ENCODE measurements at regions not wholly inside any gene's neighbourhood (a gene's known extent, or its start where the extent isn't known, plus 50 kb on each side); places are given as distances from the start of the nearest gene placed in this dataset.

DNA sequence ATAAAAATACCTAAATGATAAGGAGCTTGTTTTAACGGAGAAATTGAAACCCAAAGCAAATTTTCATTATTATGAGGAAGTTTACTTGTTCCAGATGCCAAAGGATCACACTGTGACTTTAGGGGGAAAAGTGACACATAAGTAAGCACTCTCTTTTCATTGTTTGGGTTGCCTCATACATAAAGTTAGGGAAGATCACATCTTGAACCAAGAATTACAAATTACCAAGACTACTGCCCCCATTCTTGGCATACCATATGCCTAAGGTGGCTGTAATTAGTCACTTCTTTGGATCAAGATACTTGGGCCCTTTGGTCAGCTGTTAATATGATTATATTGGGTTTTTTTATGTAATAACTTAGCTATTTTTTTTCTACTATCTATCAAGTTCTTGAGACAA, 269.0 kb downstream of the COL12A1 start:
- no peak overlapping the region for H3K4me2 ChIP-seq (ENCODE audit: low read length)
- no peaks in the 10 kb centered on the region for H4K20me1 ChIP-seq (ENCODE audit: control insufficient read depth, insufficient read depth, low read depth, low read length)
- H3K27me3 ChIP-seq (ENCODE audit: control insufficient read depth, low read length), result no peaks in the 10 kb centered on the region
- no peaks in the 10 kb centered on the region for H3F3A ChIP-seq (ENCODE audit: control insufficient read depth, insufficient read depth)
- H3K9me3 ChIP-seq (ENCODE audit: control insufficient read depth, insufficient read depth, low read length), result no peaks in the 10 kb centered on the region
- H3K4me3 ChIP-seq (ENCODE audit: low read length), result no peak overlapping the region
- no peaks in the 10 kb centered on the region for H3K9me2 ChIP-seq (replicated peaks; ENCODE audit: control insufficient read depth, low read length)
- no peak for TF ChIP-seq EZH2phosphoT487 (IDR thresholded peaks at IDR 0.05; ENCODE audit: borderline replicate concordance, low read length)
- TF ChIP-seq, protein P1, sequence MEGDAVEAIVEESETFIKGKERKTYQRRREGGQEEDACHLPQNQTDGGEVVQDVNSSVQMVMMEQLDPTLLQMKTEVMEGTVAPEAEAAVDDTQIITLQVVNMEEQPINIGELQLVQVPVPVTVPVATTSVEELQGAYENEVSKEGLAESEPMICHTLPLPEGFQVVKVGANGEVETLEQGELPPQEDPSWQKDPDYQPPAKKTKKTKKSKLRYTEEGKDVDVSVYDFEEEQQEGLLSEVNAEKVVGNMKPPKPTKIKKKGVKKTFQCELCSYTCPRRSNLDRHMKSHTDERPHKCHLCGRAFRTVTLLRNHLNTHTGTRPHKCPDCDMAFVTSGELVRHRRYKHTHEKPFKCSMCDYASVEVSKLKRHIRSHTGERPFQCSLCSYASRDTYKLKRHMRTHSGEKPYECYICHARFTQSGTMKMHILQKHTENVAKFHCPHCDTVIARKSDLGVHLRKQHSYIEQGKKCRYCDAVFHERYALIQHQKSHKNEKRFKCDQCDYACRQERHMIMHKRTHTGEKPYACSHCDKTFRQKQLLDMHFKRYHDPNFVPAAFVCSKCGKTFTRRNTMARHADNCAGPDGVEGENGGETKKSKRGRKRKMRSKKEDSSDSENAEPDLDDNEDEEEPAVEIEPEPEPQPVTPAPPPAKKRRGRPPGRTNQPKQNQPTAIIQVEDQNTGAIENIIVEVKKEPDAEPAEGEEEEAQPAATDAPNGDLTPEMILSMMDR (IDR thresholded peaks at IDR 0.05; ENCODE audit: low read depth, low read length, poor library complexity, severe bottlenecking), result no peak
- no peak overlapping the region for H3K27ac ChIP-seq (ENCODE audit: low read depth, low read length)
- H3K79me2 ChIP-seq (ENCODE audit: control insufficient read depth, low read length), result no peaks in the 10 kb centered on the region
- H3K4me1 ChIP-seq (ENCODE audit: control insufficient read depth, low read length), result no peaks in the 10 kb centered on the region
- no peaks in the 10 kb centered on the region for H3K36me3 ChIP-seq (ENCODE audit: control insufficient read depth, low read length)

DNA sequence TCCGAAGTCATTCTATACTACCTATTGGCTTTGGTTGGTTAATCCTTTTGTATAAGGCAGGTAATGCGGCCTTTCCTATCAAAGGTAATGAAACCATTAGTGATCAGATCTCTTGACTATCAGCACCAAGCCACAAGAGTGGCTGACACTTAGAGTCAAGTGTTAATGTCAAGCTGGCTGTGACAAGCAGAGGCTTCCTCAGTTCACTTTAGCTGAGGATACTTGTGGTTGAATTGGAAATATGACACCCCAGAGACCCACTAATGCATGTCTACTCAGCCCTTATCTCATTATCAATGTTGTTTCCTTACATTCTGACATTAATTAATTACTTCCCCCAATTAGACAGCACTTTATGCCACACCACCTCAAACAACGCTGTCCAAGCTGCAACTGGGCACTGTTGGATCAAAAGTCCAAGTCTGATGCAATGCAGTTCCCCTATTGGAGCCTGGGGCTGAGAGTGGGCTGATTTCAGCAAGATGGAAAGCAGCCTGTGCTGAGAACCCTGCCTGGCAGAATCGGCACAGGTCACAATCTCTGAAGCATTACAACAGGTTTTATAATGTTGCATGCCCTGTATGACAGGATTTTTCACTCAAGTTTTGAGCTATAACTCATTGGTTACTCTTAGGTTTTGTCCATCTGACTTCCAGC, 273.5 kb downstream of the COL12A1 start:
- Histone ChIP-seq H3K4me2 (ENCODE audit: low read length) (no peak overlapping the region), H4K20me1 (ENCODE audit: control insufficient read depth, insufficient read depth, low read depth, low read length) (no peaks in the 10 kb centered on the region), H3K4me1 (ENCODE audit: control insufficient read depth, low read length) (no peaks in the 10 kb centered on the region), H3K4me3 (ENCODE audit: low read length) (no peak overlapping the region), H3K27me3 (ENCODE audit: control insufficient read depth, low read length) (no peaks in the 10 kb centered on the region), H3K36me3 (ENCODE audit: control insufficient read depth, low read length) (no peaks in the 10 kb centered on the region), H3F3A (ENCODE audit: control insufficient read depth, insufficient read depth) (no peaks in the 10 kb centered on the region), H3K27ac (ENCODE audit: low read depth, low read length) (no peak overlapping the region), H3K9me3 (ENCODE audit: control insufficient read depth, insufficient read depth, low read length) (no peaks in the 10 kb centered on the region), H3K79me2 (ENCODE audit: control insufficient read depth, low read length) (no peaks in the 10 kb centered on the region), H3K9me2 (replicated peaks; ENCODE audit: control insufficient read depth, low read length) (no peaks in the 10 kb centered on the region)
- TF ChIP-seq, protein P1 (IDR thresholded peaks at IDR 0.05; ENCODE audit: low read depth, low read length, poor library complexity, severe bottlenecking), result no peak
- TF ChIP-seq EZH2phosphoT487 (IDR thresholded peaks at IDR 0.05; ENCODE audit: borderline replicate concordance, low read length), result no peak

GRCh38 chr6:74931558-74931957, 274.3 kb downstream of the COL12A1 start:
- Histone ChIP-seq H3F3A (ENCODE audit: control insufficient read depth, insufficient read depth) (no peaks in the 10 kb centered on the region), H3K9me3 (ENCODE audit: control insufficient read depth, insufficient read depth, low read length) (no peaks in the 10 kb centered on the region), H3K27me3 (ENCODE audit: control insufficient read depth, low read length) (no peaks in the 10 kb centered on the region), H3K9me2 (replicated peaks; ENCODE audit: control insufficient read depth, low read length) (no peaks in the 10 kb centered on the region), H4K20me1 (ENCODE audit: control insufficient read depth, insufficient read depth, low read depth, low read length) (no peaks in the 10 kb centered on the region), H3K4me3 (ENCODE audit: low read length) (no peak overlapping the region), H3K4me2 (ENCODE audit: low read length) (no peak overlapping the region), H3K79me2 (ENCODE audit: control insufficient read depth, low read length) (no peaks in the 10 kb centered on the region), H3K36me3 (ENCODE audit: control insufficient read depth, low read length) (no peaks in the 10 kb centered on the region), H3K27ac (ENCODE audit: low read depth, low read length) (no peak overlapping the region), H3K4me1 (ENCODE audit: control insufficient read depth, low read length) (no peaks in the 10 kb centered on the region)
- TF ChIP-seq EZH2phosphoT487 (IDR thresholded peaks at IDR 0.05; ENCODE audit: borderline replicate concordance, low read length), result no peak
- TF ChIP-seq, protein P1 (IDR thresholded peaks at IDR 0.05; ENCODE audit: low read depth, low read length, poor library complexity, severe bottlenecking), result no peak
